ENCODE measurements at regions not wholly inside any gene's neighbourhood (a gene's known extent, or its start where the extent isn't known, plus 50 kb on each side); places are given as distances from the start of the nearest gene placed in this dataset.

- TF ChIP-seq POLR2A (IDR thresholded peaks at IDR 0.05) (no peak), CTCF (IDR thresholded peaks at IDR 0.05) (no peak), EP300 (IDR thresholded peaks at IDR 0.05) (no peak), POLR2AphosphoS5 (IDR thresholded peaks at IDR 0.05) (no peak)
Observed at GRCh38 chr6:69589626-69590025, 207.2 kb downstream of the LMBRD1 start.
